Endodermal cell (in vitro differentiated cells): ENCODE measurements at regions not wholly inside any gene's neighbourhood (a gene's known extent, or its start where the extent isn't known, plus 50 kb on each side); places are given as distances from the start of the nearest gene placed in this dataset.

Experiments
- DNase-seq: peaks from one replicate; pipeline ENCODE4 v3.0.0-alpha.2; 2017
- H3K27ac ChIP-seq: 2 replicates; pipeline ENCODE4 v1.5.1; 2013; ENCODE audit warnings: mild to moderate bottlenecking, low read depth, low read length, moderate library complexity
- H3K27me3 ChIP-seq: 2 replicates; pipeline ENCODE4 v1.6.1; 2013; ENCODE audit warnings: mild to moderate bottlenecking, low read length, moderate library complexity; ENCODE audit not compliant: insufficient read depth, control insufficient read depth, poor library complexity, severe bottlenecking
- H3K36me3 ChIP-seq: 2 replicates; pipeline ENCODE4 v1.7.0; 2013; ENCODE audit warnings: mild to moderate bottlenecking, low read length, moderate library complexity; ENCODE audit not compliant: control insufficient read depth, insufficient read depth
- H3K4me1 ChIP-seq: one replicate; pipeline ENCODE4 v1.7.0; 2013; ENCODE audit warnings: low read length; ENCODE audit not compliant: control insufficient read depth, insufficient read depth
- H3K4me3 ChIP-seq: 2 replicates; pipeline ENCODE4 v1.5.1; 2013; ENCODE audit warnings: mild to moderate bottlenecking, low read length, moderate library complexity
- H3K9ac ChIP-seq: 2 replicates; pipeline ENCODE4 v1.6.1; 2013; ENCODE audit warnings: mild to moderate bottlenecking, low read length, moderate library complexity; ENCODE audit not compliant: poor library complexity, severe bottlenecking; ENCODE audit errors: extremely low read depth
- H3K9me3 ChIP-seq: 2 replicates; pipeline ENCODE4 v1.6.1; 2013; ENCODE audit warnings: mild to moderate bottlenecking, low read length, moderate library complexity; ENCODE audit not compliant: control insufficient read depth
- H3K27ac Mint-ChIP-seq: 2 replicates; pipeline ENCODE4 v1.8.0; 2020; ENCODE audit warnings: mixed read lengths
- H3K27me3 Mint-ChIP-seq: 2 replicates; pipeline ENCODE4 v1.8.0; 2021; ENCODE audit warnings: mild to moderate bottlenecking, mixed read lengths; ENCODE audit not compliant: insufficient read depth
- H3K36me3 Mint-ChIP-seq: 2 replicates; pipeline ENCODE4 v1.8.0; 2020; ENCODE audit warnings: low read depth, mixed read lengths
- H3K4me1 Mint-ChIP-seq: 2 replicates; pipeline ENCODE4 v1.8.0; 2020; ENCODE audit warnings: mixed read lengths
- H3K4me3 Mint-ChIP-seq: 2 replicates; pipeline ENCODE4 v1.8.0; 2020; ENCODE audit warnings: mild to moderate bottlenecking, moderate library complexity, mixed read lengths
- H3K9me3 Mint-ChIP-seq: 2 replicates; pipeline ENCODE4 v1.8.0; 2020; ENCODE audit warnings: mild to moderate bottlenecking, mixed read lengths
- WGBS, 2 experiments: methylation state at CpG; one replicate each; pipeline versions ENCODE4 v1.1.5 to v1.1.7; 2013; ENCODE audit warnings: missing lambda C conversion rate in 2 of 2, mixed read lengths in 1 of 2; ENCODE audit not compliant: insufficient coverage in 1 of 2, insufficient read length in 1 of 2; 5-methylcytosine and 5-hydroxymethylcytosine counted together
- TF ChIP-seq, protein P1 (sequence below): fragments of 200-600 bp; sonication (generic); conservative IDR thresholded peaks from 2 replicates; pipeline ENCODE4 v1.5.0; 2021; ENCODE audit warnings: antibody characterized with exemption, mild to moderate bottlenecking

DNA sequence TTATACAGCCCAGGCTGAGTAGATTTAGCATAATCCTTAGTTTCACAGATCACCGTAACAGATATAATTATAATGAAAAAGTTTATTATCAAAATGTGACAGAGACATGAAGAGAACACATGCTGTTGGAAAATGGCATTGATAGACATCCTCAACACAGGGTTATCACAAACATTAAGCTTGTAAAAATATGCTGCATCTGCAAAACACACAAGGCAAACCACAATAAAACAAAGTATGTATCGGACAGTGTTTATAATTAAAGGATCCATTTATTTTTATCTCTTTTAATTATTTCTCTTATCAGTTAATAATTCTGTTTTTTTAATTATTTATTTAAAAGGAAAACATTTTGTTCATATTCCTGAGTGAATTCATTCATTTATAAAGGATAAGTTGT, 829.9 kb upstream of the CDH9 start:
- Histone ChIP-seq H3K9me3 (no peaks in the 10 kb centered on the region), H3K4me1 (no peaks in the 10 kb centered on the region), H3K36me3 (no peaks in the 10 kb centered on the region), H3K27me3 (no peaks in the 10 kb centered on the region), H3K27ac (no peak overlapping the region), H3K9ac (no peak overlapping the region), H3K4me3 (no peak overlapping the region)
- DNase-seq: no peak
- Mint-ChIP-seq H3K4me3 (no peak overlapping the region), H3K9me3 (peaks cover 2% of the 10 kb centered on the region), H3K27me3 (no peaks in the 10 kb centered on the region), H3K27ac (no peak overlapping the region), H3K36me3 (no peaks in the 10 kb centered on the region), H3K4me1 (no peaks in the 10 kb centered on the region)
- WGBS, 2 experiments: 100% methylated on average over 1 of the region's 2 CpGs; no CpG with 5 or more reads in 1 of the 2 experiments
- TF ChIP-seq, protein P1, sequence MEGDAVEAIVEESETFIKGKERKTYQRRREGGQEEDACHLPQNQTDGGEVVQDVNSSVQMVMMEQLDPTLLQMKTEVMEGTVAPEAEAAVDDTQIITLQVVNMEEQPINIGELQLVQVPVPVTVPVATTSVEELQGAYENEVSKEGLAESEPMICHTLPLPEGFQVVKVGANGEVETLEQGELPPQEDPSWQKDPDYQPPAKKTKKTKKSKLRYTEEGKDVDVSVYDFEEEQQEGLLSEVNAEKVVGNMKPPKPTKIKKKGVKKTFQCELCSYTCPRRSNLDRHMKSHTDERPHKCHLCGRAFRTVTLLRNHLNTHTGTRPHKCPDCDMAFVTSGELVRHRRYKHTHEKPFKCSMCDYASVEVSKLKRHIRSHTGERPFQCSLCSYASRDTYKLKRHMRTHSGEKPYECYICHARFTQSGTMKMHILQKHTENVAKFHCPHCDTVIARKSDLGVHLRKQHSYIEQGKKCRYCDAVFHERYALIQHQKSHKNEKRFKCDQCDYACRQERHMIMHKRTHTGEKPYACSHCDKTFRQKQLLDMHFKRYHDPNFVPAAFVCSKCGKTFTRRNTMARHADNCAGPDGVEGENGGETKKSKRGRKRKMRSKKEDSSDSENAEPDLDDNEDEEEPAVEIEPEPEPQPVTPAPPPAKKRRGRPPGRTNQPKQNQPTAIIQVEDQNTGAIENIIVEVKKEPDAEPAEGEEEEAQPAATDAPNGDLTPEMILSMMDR: no peak

DNA sequence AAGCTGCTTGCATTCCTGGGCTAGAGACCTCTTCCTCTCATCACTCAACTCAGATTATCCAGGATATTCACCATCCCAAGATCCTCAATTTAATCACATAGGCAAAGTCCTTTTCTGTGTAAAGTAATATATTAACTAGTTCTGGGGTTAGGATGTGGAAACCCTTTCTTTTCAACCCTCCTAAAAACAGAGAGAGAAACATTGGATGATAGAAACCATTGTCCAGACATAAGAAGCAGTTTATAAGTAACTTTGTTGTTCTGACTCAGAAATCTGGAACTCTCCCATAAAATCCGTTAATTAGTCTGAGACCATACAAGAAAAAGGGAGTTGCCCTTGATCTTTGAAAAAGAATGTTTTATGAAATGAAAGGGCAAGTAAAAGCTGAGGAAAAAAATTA, 817.1 kb upstream of the CDH9 start:
- H3K9ac ChIP-seq: no peak overlapping the region
- Mint-ChIP-seq H3K4me3 (no peak overlapping the region), H3K9me3 (peaks cover 7% of the 10 kb centered on the region)

DNA sequence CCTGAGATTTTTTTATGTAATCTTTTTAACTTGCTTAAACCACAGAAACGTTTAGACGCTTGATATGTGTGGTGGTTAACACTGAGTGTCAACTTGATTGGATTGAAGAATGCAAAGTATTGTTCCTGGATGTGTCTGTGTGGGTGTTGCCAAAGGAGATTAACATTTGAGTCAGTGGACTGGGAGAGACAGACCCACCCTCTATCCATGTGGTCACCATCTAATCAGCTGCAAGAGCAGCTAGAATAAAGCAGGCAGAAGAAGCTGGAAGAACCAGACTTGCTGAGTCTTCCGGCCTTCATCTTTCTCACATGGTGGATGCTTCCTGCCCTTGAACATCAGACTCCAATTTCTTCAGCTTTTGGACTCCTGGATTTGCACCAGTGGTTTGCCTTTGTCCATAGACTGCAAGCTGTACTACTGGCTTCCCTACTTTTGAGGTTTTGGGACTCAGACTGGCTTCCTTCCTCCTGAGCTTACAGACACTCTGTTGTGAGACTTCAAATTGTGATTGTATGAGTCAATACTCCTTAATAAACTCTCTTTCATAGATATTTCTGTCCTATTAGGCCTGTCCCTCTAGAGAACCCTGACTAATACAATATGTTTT, 816.0 kb upstream of the CDH9 start:
- H3K4me3 Mint-ChIP-seq: no peak overlapping the region
- H3K4me1 Mint-ChIP-seq: peaks cover 2% of the 10 kb centered on the region
- H3K9ac ChIP-seq: no peak overlapping the region
- peaks cover 3% of the 10 kb centered on the region for H3K9me3 Mint-ChIP-seq
- TF ChIP-seq, protein P1: no peak
- no peaks in the 10 kb centered on the region for H3K4me1 ChIP-seq
- no peak overlapping the region for H3K27ac Mint-ChIP-seq
- no peak for DNase-seq
- H3K27ac ChIP-seq: no peak overlapping the region
- no peaks in the 10 kb centered on the region for H3K9me3 ChIP-seq
- no peaks in the 10 kb centered on the region for H3K27me3 Mint-ChIP-seq
- no peaks in the 10 kb centered on the region for H3K36me3 ChIP-seq
- 92 to 100% methylated on average over 2 to 3 of the region's 3 CpGs for WGBS, 2 experiments
- no peak overlapping the region for H3K4me3 ChIP-seq
- H3K27me3 ChIP-seq: no peaks in the 10 kb centered on the region
- H3K36me3 Mint-ChIP-seq: no peaks in the 10 kb centered on the region

More for the DNA sequence above, 817.1 kb upstream of the CDH9 start:
- no peak overlapping the region for H3K27ac Mint-ChIP-seq
- H3K27ac ChIP-seq: no peak overlapping the region
- TF ChIP-seq, protein P1: no peak
- no peaks in the 10 kb centered on the region for H3K36me3 ChIP-seq
- no peak overlapping the region for H3K4me3 ChIP-seq
- peaks cover 2% of the 10 kb centered on the region for H3K4me1 Mint-ChIP-seq
- DNase-seq: no peak
- H3K4me1 ChIP-seq: no peaks in the 10 kb centered on the region
- no peaks in the 10 kb centered on the region for H3K27me3 Mint-ChIP-seq
- H3K27me3 ChIP-seq: no peaks in the 10 kb centered on the region
- 100% methylated on average over 1 of the region's 1 CpG; no CpG with 5 or more reads in 1 of the 2 experiments for WGBS, 2 experiments
- no peaks in the 10 kb centered on the region for H3K36me3 Mint-ChIP-seq
- peaks cover 4% of the 10 kb centered on the region for H3K9me3 ChIP-seq
